ENCODE measurements at regions not wholly inside any gene's neighbourhood (a gene's known extent, or its start where the extent isn't known, plus 50 kb on each side); places are given as distances from the start of the nearest gene placed in this dataset.

DNA sequence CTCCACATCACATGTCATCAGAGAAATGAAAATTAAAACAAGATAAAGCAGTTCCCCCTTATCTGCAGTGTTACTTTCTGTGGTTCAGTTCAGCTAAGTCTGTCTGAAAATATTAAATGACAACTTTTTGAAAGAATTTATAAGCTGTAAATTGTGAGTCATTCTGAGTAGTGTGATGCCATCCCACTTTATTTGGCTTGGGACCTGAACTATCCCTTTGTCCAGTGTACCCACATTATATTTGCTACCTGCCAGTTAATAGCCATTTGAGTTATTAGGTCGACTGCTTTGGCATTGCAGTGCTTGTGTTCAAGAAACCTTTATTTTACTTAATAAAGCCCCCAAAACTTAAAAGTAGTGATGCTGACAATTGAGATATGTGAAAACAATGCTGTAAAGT, 804.2 kb downstream of the ANKRD7 start:
- TF ChIP-seq PAX5 (IDR thresholded peaks at IDR 0.05; ENCODE audit: insufficient read depth, low read length, severe bottlenecking), result no peak
- TF ChIP-seq POLR2A (IDR thresholded peaks at IDR 0.05; ENCODE audit: low read depth, low read length), result no peak
- TF ChIP-seq POLR2AphosphoS5 (IDR thresholded peaks at IDR 0.05; ENCODE audit: low read depth, low read length), result no peak
- TF ChIP-seq TAF1 (IDR thresholded peaks at IDR 0.05; ENCODE audit: low read depth, low read length), result no peak
- no peak for TF ChIP-seq SPI1 (IDR thresholded peaks at IDR 0.05; ENCODE audit: low read depth, low read length)
